Mesodermal cell (in vitro differentiated cells): ENCODE measurements at regions not wholly inside any gene's neighbourhood (a gene's known extent, or its start where the extent isn't known, plus 50 kb on each side); places are given as distances from the start of the nearest gene placed in this dataset.

Experiments
- H3K27ac ChIP-seq: 2 replicates; pipeline ENCODE4 v1.7.0; 2013; ENCODE audit warnings: mild to moderate bottlenecking, low read depth, low read length, moderate library complexity; ENCODE audit not compliant: severe bottlenecking
- H3K36me3 ChIP-seq: 2 replicates; pipeline ENCODE4 v1.7.1; 2013; ENCODE audit warnings: mild to moderate bottlenecking, low read length, moderate library complexity; ENCODE audit not compliant: control insufficient read depth, insufficient read depth
- H3K4me1 ChIP-seq: one replicate; pipeline ENCODE4 v1.7.1; 2013; ENCODE audit warnings: mild to moderate bottlenecking, low read length; ENCODE audit not compliant: insufficient read depth, control insufficient read depth, poor library complexity, severe bottlenecking
- H3K4me3 ChIP-seq: 2 replicates; pipeline ENCODE4 v1.7.0; 2013; ENCODE audit warnings: low read length, control low read depth, mild to moderate bottlenecking; ENCODE audit not compliant: insufficient read depth, poor library complexity, severe bottlenecking; ENCODE audit errors: extremely low read depth
- H3K9me3 ChIP-seq: 2 replicates; pipeline ENCODE4 v1.7.1; 2013; ENCODE audit warnings: mild to moderate bottlenecking, low read length, moderate library complexity; ENCODE audit not compliant: control insufficient read depth
- WGBS, 2 experiments: methylation state at CpG; one replicate each; pipeline ENCODE4 v1.1.5; 2013; ENCODE audit warnings: missing lambda C conversion rate in 2 of 2; ENCODE audit not compliant: insufficient coverage in 2 of 2; 5-methylcytosine and 5-hydroxymethylcytosine counted together

DNA sequence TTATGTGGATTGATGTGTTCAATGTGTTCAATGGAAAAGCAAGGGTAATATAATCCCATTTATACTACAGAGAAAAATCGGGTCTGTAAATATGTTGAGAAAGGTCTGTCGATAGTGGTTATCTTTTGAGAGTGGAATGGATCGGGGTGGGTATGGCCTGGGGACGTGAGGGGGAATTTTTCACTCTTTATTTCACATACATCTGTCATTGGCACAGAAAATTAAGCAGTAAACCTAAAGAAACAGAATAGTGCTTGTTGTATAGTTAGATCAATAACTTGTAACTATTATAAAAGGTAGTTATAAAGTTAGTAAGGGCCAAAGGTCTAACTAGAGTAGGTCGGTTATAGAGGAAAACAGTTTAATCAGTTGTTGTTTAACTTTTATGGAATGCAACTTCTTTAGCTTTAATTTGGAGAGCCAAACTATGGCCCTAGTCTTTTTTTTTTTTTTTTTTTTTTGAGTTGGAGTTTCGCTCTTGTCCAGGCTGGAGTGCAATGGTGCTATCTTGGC, 66.1 kb upstream of the ABL1 start:
- Histone ChIP-seq H3K4me1 (peaks cover 42% of the 10 kb centered on the region), H3K4me3 (no peak overlapping the region), H3K9me3 (peaks cover under 1% of the 10 kb centered on the region), H3K27ac (peak overlapping the region; percentile 89), H3K36me3 (no peaks in the 10 kb centered on the region)
- no CpG with 5 or more reads among the region's 6 CpGs for WGBS, 2 experiments

DNA sequence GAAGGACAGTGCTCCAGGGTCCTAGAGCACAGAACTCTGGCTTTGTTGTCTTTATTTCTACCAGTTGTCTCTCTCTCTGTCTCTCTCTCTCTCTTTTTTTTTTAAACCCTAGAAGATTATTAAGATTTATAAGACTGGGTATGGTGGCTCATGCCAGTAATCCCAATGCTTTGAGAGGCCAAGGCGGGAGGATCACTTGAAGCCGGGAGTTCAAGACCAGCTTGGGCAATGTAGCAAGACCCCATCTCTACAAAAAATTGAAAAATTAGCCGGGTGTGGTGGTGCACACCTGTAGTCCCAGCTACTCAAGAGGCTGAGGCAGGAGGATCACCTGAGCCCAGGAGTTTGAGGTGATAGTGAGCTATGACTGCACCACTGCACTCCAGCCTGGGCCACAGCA, 65.0 kb upstream of the ABL1 start:
- peaks cover 3% of the 10 kb centered on the region for H3K36me3 ChIP-seq
- WGBS, 2 experiments, result 75 to 100% methylated on average over 1 to 3 of the region's 3 CpGs
- peaks cover 39% of the 10 kb centered on the region for H3K4me1 ChIP-seq
- H3K27ac ChIP-seq, result no peak overlapping the region
- H3K4me3 ChIP-seq, result no peak overlapping the region
- peaks cover 11% of the 10 kb centered on the region for H3K9me3 ChIP-seq

DNA sequence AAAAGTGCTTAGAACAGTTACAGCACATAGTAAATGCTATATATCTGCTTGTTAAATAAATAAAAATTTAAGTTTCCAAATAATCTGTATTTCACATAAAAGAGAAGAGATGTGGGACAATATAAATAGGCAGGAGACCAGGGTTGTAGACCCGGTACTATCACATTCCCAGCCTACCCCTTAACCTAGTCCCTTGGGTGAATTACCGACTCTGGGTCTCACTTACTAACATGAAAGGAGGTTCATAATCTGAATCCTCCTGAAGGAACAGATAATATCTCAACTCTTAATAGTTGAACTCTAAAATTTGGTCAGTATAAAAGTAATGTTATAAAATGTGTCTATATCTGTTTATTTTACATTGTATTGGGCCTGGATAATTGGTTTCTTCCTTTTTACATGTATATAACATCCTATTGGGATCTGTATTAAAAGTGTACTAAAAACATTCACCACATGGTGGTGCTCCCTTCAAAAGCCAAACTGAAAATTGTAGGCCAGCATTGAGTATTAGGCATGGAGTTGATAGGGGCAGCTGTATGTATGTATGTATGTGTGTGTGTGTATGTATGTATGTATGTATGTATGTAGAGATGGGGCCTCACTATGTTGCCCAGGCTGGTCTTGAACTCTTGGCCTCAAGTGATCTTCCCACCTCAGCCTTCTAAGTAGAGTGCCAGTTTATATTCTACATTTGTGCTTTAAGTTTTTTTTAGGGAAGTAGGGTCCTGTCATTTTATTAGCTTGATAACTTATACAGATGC, 64.2 kb upstream of the ABL1 start:
- Histone ChIP-seq H3K27ac (no peak overlapping the region), H3K4me1 (peaks cover 32% of the 10 kb centered on the region), H3K4me3 (no peak overlapping the region), H3K9me3 (peaks cover 17% of the 10 kb centered on the region), H3K36me3 (peaks cover 3% of the 10 kb centered on the region)
- 100% methylated on average over 1 of the region's 2 CpGs; no CpG with 5 or more reads in 1 of the 2 experiments for WGBS, 2 experiments

DNA sequence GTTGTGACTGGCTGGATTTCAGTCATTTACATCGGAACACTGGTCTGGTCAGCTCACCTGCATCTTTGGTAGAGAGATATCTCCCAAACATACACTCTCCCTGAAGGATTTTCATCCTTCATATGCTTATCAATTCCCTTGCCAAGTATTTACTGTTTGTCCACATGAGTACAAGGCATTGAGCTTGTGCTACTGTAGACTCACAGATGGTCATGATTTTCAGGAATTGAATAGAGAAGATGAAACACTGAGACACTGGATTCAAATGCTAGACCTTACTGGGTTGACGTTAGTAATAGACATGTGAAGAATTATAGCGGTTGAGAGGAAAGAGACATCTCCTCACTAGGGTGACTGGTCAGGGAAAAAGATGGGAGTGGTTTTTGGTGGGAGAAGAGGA, 62.9 kb upstream of the ABL1 start:
- 94 to 100% methylated on average over 2 of the region's 3 CpGs for WGBS, 2 experiments
- Histone ChIP-seq H3K9me3 (peaks cover 17% of the 10 kb centered on the region), H3K4me1 (peaks cover 19% of the 10 kb centered on the region), H3K27ac (no peak overlapping the region), H3K36me3 (peaks cover 3% of the 10 kb centered on the region), H3K4me3 (no peak overlapping the region)

DNA sequence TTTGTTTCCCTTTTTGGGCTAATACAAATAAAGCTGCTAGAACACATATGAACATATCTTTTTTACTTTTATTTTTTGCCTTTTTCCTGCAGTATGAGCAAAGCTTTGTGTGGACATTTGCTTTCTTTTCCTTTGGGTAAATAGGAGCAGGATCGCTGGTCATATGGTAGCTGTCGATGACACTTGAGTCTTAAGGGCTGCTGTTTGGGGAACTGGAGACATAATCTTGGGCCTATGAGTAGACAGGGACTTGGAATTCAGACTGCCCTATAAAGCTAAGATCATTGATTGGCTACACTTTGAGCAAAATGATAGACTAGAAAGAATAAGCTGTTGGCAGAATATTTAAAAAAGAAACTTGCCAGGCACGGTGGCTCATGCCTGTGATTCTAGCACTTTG, 60.9 kb upstream of the ABL1 start:
- WGBS, 2 experiments, result 93 to 96% methylated on average over 2 to 3 of the region's 3 CpGs
- Histone ChIP-seq H3K4me3 (no peak overlapping the region), H3K27ac (no peak overlapping the region)

DNA sequence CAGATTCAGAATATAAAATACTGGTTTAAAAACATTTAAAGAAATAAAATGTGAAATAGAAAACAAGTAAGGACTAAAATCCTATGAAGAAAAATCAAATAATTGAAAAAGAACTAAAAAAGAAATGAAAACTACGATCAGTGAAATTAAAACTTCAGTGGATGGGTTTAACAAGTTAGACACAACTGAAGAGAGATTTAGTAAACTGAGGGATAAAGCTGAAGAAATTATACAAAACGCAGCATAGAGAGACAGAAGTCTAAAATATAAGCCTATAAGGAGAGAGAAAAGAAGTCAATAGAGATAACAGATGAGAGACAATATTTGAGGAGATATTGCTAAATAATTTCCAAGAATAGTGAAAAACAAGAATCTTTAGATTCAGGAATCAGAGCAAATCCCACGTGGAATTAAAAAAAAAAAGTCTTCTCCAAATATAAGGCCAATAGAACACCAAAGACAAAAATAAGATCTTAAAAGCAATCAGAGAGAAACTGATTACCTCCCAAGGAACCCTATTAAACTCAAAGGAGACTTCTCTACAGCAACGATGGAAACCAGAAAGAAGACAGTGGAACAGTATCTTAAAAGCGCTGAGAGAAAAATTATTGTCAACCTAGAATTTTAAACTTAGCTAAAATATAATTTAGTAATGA, 59.6 kb upstream of the ABL1 start:
- Histone ChIP-seq H3K36me3 (peaks cover 3% of the 10 kb centered on the region), H3K4me3 (no peak overlapping the region), H3K4me1 (no peaks in the 10 kb centered on the region), H3K27ac (no peak overlapping the region), H3K9me3 (peaks cover 17% of the 10 kb centered on the region)
- WGBS, 2 experiments, result 90 to 100% methylated on average over 1 to 3 of the region's 5 CpGs

More for the DNA sequence above, 60.9 kb upstream of the ABL1 start:
- peaks cover 3% of the 10 kb centered on the region for H3K36me3 ChIP-seq
- H3K9me3 ChIP-seq, result peaks cover 17% of the 10 kb centered on the region
- H3K4me1 ChIP-seq, result peaks cover 2% of the 10 kb centered on the region

DNA sequence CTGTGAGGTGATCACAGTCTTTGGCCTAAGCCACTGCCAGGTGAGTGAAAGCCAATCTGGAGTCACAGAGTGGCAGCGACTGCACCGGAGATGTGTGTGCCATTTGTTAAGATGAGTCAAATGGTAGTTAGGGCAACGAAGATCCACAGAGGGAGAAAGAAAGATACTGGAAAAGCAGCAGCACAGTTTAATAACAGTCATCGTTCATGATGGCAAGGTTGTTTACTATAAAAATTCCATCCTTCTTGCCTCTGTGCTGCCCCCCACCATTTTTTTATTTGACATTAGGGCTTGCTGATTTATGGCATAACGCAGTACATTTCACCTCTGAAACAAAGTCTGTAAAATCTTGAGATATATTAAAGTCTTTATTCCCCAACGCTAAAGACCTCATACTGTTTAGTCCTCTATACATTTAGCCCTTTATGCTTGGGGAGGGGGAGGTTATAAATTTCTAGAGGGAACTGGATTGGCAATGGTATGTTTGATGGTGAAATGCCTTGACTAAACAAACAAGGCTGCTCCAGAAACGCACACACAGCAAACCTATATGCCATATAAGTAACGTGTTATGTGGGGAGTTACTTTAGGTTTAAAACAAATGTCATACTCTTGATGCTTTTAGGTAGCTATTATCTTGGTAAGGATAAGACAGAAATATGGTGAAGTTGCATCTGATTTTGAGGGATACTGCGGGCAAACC, 55.8 kb upstream of the ABL1 start:
- Histone ChIP-seq H3K36me3 (no peaks in the 10 kb centered on the region), H3K9me3 (peaks cover 14% of the 10 kb centered on the region), H3K4me3 (no peak overlapping the region), H3K4me1 (no peaks in the 10 kb centered on the region), H3K27ac (no peak overlapping the region)
- WGBS, 2 experiments, result 76 to 100% methylated on average over 4 of the region's 9 CpGs

DNA sequence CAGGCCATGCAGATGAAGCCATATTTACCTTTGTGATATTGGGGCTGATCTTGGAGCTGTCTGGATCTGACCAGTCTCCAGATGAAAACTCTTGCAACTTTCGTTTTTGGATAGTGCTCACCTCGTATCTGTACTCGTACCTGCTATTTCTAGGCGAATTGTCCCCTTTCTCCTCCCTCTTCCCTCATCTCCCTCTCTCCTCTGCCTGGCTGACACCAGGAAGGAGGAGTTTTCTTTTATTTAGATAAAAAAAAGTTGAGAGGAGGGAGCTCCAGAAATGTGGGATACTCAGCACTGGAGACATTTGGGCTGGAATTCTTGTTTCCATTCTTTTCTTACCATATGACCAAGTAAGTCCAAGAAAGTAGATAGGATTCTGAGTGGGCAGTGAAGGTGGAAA, 54.6 kb upstream of the ABL1 start:
- H3K9me3 ChIP-seq, result peaks cover 5% of the 10 kb centered on the region
- no peak overlapping the region for H3K27ac ChIP-seq
- H3K36me3 ChIP-seq, result no peaks in the 10 kb centered on the region
- WGBS, 2 experiments, result 96% methylated on average over 4 of the region's 4 CpGs; no CpG with 5 or more reads in 1 of the 2 experiments
- no peak overlapping the region for H3K4me3 ChIP-seq
- H3K4me1 ChIP-seq, result no peaks in the 10 kb centered on the region

DNA sequence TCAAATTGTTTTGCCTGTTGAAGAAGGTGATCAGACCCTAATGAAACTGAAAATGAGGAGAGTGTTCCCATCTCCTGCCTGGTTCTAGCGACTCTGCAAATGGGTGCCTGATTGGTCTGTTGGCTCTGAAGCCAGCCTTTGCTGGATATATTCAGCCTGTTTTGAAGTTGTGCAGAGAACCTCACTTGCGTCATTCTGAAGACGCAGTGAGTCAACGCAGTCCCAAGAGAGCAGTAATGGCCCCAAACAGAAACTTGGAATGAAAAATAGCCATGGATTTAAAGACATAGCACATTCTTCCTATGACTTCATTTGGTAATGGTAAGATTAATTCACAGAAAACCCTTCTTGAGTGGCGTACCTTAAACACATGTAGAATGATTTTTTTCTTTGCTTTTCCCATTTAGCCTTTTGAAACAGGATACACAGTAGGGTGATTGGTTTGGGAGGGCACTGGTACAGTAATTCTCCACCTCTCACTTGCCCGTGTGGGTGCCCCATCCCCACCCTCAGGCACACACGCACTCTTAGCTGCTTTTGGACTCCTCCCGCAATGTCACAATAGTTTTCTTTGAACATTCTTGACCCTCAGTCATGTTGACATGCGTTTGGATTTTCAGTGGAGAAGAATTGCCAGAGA, 54.1 kb upstream of the ABL1 start:
- no peak overlapping the region for H3K27ac ChIP-seq

DNA sequence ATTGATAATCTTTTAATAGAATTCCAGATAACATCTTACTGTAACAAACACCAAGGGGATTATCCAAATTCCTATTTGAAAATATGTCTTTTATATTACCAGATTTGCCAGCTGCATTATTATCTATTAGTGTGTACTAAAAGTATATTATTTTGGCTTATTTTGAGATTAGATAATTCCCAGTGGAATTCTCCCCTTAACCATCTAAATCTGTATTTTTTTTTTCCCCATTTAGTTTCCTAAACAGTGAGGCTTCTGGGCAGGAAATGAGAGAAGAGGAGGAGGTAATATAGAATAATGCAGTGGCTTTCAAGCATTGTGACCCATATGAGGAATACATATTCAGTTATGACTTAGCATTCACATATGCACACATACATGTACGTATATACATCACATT, 53.5 kb upstream of the ABL1 start:
- Histone ChIP-seq H3K27ac (no peak overlapping the region), H3K4me3 (no peak overlapping the region), H3K9me3 (no peaks in the 10 kb centered on the region), H3K4me1 (no peaks in the 10 kb centered on the region), H3K36me3 (no peaks in the 10 kb centered on the region)
- WGBS, 2 experiments, result no CpG with 5 or more reads among the region's 1 CpG

More for the DNA sequence above, 54.1 kb upstream of the ABL1 start:
- no peaks in the 10 kb centered on the region for H3K9me3 ChIP-seq
- WGBS, 2 experiments, result 91 to 94% methylated on average over 6 to 8 of the region's 9 CpGs
- no peak overlapping the region for H3K4me3 ChIP-seq
- no peaks in the 10 kb centered on the region for H3K36me3 ChIP-seq
- no peaks in the 10 kb centered on the region for H3K4me1 ChIP-seq
